Rectal smooth muscle tissue (tissue), 1 donor: ENCODE measurements at regions not wholly inside any gene's neighbourhood (a gene's known extent, or its start where the extent isn't known, plus 50 kb on each side); places are given as distances from the start of the nearest gene placed in this dataset.

Experiments
- H3K27ac ChIP-seq: one replicate; pipeline ENCODE4 v1.7.0; 2013; ENCODE audit warnings: low read depth, low read length, inconsistent platforms
- H3K27me3 ChIP-seq: one replicate; pipeline ENCODE4 v1.7.0; 2013; ENCODE audit warnings: low read length; ENCODE audit not compliant: control insufficient read depth, insufficient read depth
- H3K36me3 ChIP-seq: one replicate; pipeline ENCODE4 v1.7.0; 2013; ENCODE audit warnings: low read length; ENCODE audit not compliant: control insufficient read depth, insufficient read depth
- H3K4me1 ChIP-seq: one replicate; pipeline ENCODE4 v1.7.0; 2013; ENCODE audit warnings: low read length; ENCODE audit not compliant: control insufficient read depth, insufficient read depth
- H3K4me3 ChIP-seq: one replicate; pipeline ENCODE4 v1.7.0; 2013; ENCODE audit warnings: low read length
- H3K9ac ChIP-seq: one replicate; pipeline ENCODE4 v1.7.0; 2013; ENCODE audit warnings: low read length

DNA sequence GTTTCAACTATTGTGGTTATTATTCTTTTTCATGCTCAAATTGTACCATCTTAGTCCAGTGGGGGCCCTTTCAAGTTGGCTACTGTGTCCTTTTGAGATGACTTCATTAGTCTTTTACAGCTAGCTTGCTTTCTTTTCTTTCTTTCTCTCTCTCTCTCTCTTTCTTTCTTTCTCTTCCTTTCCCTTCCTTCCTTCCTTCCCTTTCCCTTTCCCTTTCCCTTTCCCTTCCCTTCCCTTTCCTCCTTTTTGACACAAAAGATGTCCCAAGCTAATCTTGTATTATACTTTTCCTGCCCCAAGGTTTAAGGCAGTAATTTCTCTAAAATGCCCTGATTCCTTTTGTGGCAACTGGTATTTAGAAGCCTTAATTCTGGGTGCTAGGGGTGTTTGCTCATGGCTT lies 213.0 kb upstream of the TBC1D5 start:
- no peaks in the 10 kb centered on the region for H3K36me3 ChIP-seq
- no peak overlapping the region for H3K9ac ChIP-seq
- H3K4me1 ChIP-seq: no peaks in the 10 kb centered on the region
- no peak overlapping the region for H3K27ac ChIP-seq
- no peaks in the 10 kb centered on the region for H3K27me3 ChIP-seq
- H3K4me3 ChIP-seq: no peak overlapping the region

GRCh38 chr3:17954801-17955200 lies 212.4 kb upstream of the TBC1D5 start:
- Histone ChIP-seq H3K36me3 (no peaks in the 10 kb centered on the region), H3K9ac (no peak overlapping the region), H3K27me3 (no peaks in the 10 kb centered on the region), H3K4me3 (no peak overlapping the region), H3K4me1 (no peaks in the 10 kb centered on the region), H3K27ac (no peak overlapping the region)

DNA sequence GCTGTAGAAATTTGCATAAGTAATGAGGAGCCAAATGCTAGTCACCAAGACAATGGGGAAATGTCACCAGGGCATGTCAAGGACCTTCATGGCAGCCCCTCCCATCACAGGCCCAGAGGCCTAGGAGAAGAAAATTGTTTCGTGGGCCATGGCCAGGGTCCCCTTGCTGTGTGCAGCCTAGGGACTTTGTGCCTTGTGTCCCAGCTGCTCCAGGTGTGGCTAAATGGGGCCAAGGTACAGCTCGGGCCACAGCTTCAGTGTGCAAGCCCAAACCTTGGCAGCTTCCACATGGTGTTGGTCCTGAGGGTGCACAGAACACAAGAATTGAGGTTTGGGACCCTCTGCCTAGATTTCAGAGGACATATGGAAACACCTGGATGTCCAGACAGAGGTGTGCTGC lies 208.8 kb upstream of the TBC1D5 start:
- Histone ChIP-seq H3K9ac (no peak overlapping the region), H3K27me3 (no peaks in the 10 kb centered on the region), H3K4me1 (no peaks in the 10 kb centered on the region), H3K4me3 (no peak overlapping the region), H3K36me3 (no peaks in the 10 kb centered on the region), H3K27ac (no peak overlapping the region)

- no peaks in the 10 kb centered on the region for H3K27me3 ChIP-seq
- no peak overlapping the region for H3K4me3 ChIP-seq
- H3K9ac ChIP-seq: no peak overlapping the region
- no peak overlapping the region for H3K27ac ChIP-seq
- H3K36me3 ChIP-seq: no peaks in the 10 kb centered on the region
- H3K4me1 ChIP-seq: no peaks in the 10 kb centered on the region
Measured at GRCh38 chr3:17949101-17949500, 206.7 kb upstream of the TBC1D5 start.

GRCh38 chr3:17947833-17948232 lies 205.4 kb upstream of the TBC1D5 start:
- Histone ChIP-seq H3K9ac (no peak overlapping the region), H3K4me3 (no peak overlapping the region), H3K36me3 (no peaks in the 10 kb centered on the region), H3K27ac (no peak overlapping the region), H3K4me1 (no peaks in the 10 kb centered on the region), H3K27me3 (no peaks in the 10 kb centered on the region)

GRCh38 chr3:17946619-17947018 lies 204.2 kb upstream of the TBC1D5 start:
- H3K4me3 ChIP-seq: no peak overlapping the region
- no peaks in the 10 kb centered on the region for H3K4me1 ChIP-seq
- H3K27ac ChIP-seq: no peak overlapping the region
- no peak overlapping the region for H3K9ac ChIP-seq
- no peaks in the 10 kb centered on the region for H3K27me3 ChIP-seq
- H3K36me3 ChIP-seq: no peaks in the 10 kb centered on the region

DNA sequence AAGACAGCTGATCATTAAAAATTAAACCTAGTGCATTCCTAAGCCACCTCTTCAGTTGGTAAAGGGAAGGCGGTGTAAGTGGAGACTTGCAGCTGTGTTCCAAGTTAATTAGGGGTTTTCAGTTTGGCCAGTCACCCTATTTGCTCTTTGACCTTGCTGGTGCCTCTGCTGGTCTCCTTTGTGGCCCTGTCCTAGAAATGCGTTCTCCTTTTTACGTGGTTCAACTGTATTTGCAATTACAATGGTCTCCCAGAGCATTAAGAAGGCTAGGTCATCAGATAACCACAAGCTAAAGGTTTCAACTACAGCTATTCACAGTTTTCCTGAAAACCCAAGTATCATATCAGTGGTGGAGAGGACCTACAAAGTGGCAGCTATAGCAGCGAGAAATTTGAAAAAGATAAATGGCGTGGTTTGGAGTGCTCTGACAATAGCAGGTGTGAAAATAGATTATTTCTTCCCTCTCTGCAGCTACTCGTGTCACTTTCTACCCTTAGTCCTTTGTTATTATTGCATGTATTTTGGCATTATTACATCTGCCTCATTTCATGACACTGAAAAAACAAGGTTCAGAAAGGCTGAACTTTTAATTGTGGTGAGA lies 203.5 kb upstream of the TBC1D5 start:
- Histone ChIP-seq H3K36me3 (no peaks in the 10 kb centered on the region), H3K27me3 (no peaks in the 10 kb centered on the region), H3K4me1 (no peaks in the 10 kb centered on the region), H3K27ac (no peak overlapping the region), H3K9ac (no peak overlapping the region), H3K4me3 (no peak overlapping the region)

DNA sequence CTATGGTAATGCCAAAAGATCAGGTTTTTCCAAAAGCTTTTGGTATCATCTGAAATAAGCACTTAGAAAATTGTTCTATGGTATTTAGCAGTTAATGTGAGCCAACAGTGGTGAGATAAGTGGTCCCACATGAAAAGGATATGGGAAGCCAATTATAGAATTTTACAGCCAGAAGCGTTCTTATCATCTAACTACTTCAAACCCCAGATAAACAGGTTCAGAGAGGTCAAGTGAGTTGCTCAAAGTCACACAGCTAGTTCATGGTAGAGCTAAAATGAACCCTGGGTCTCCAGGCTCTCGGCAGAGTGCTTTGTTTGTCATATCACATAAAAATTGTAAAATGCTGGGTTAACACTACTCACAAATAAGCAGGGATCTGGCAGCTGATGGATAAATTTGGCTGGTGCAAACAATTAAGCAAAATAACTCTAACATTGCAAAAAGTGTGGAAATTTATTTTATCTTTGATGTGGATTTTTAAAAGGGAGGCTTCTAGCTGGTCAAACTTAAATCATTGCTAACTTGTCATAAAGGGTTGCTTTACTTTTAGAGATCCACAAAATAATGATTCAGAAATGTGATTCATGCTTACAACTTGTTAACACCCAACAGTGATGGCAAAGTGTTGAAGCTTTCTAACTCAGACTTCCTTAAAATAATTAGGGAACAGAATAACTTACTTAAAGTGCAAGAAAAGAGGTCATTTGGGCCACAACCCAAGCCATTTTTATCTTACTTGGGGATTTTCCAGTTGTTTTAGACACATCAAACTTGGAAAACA lies 202.8 kb upstream of the TBC1D5 start:
- no peaks in the 10 kb centered on the region for H3K27me3 ChIP-seq
- no peak overlapping the region for H3K27ac ChIP-seq
- H3K4me1 ChIP-seq: no peaks in the 10 kb centered on the region
- H3K9ac ChIP-seq: no peak overlapping the region
- no peaks in the 10 kb centered on the region for H3K36me3 ChIP-seq
- H3K4me3 ChIP-seq: no peak overlapping the region

- Histone ChIP-seq H3K4me1 (no peaks in the 10 kb centered on the region), H3K9ac (no peak overlapping the region), H3K27ac (no peak overlapping the region), H3K27me3 (no peaks in the 10 kb centered on the region), H3K4me3 (no peak overlapping the region), H3K36me3 (no peaks in the 10 kb centered on the region)
Measured at GRCh38 chr3:17942856-17943255, 200.4 kb upstream of the TBC1D5 start.

- H3K9ac ChIP-seq: no peak overlapping the region
- no peaks in the 10 kb centered on the region for H3K36me3 ChIP-seq
- no peaks in the 10 kb centered on the region for H3K27me3 ChIP-seq
- H3K4me1 ChIP-seq: no peaks in the 10 kb centered on the region
- H3K4me3 ChIP-seq: no peak overlapping the region
- peak overlapping the region; percentile 6 for H3K27ac ChIP-seq
Measured at GRCh38 chr3:17941766-17942165, 199.3 kb upstream of the TBC1D5 start.

GRCh38 chr3:17941152-17941551 lies 198.7 kb upstream of the TBC1D5 start:
- Histone ChIP-seq H3K9ac (no peak overlapping the region), H3K27me3 (no peaks in the 10 kb centered on the region), H3K4me1 (no peaks in the 10 kb centered on the region), H3K27ac (peak overlapping the region; percentile 6), H3K36me3 (no peaks in the 10 kb centered on the region), H3K4me3 (no peak overlapping the region)

GRCh38 chr3:17939157-17939556 lies 196.7 kb upstream of the TBC1D5 start:
- Histone ChIP-seq H3K4me1 (no peaks in the 10 kb centered on the region), H3K9ac (no peak overlapping the region), H3K36me3 (no peaks in the 10 kb centered on the region), H3K27me3 (no peaks in the 10 kb centered on the region), H3K27ac (no peak overlapping the region), H3K4me3 (no peak overlapping the region)

DNA sequence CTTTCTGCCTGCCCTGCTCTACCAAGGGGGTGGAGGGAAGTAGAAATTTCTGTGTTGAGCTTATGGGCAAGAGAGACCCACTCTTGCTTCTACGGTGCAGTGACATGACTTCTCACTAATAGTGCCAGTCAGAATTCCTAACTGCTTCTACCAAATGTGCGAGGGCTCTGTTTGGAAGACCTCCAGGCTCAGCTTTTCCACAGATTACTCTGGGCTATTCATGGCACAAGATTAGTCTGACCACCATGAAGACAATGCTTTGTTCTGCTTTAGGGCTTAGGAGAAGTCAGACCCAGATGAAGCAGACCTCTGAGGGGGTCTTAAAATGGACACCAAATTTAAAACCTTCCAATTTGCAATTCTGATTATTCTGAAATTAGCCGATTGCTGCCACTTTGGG lies 195.9 kb upstream of the TBC1D5 start:
- Histone ChIP-seq H3K4me3 (no peak overlapping the region), H3K27me3 (no peaks in the 10 kb centered on the region), H3K4me1 (no peaks in the 10 kb centered on the region), H3K36me3 (no peaks in the 10 kb centered on the region), H3K27ac (no peak overlapping the region), H3K9ac (no peak overlapping the region)
